PC-9 (cell line): ENCODE measurements at regions not wholly inside any gene's neighbourhood (a gene's known extent, or its start where the extent isn't known, plus 50 kb on each side); places are given as distances from the start of the nearest gene placed in this dataset.

ENCODE experiments used
- EZH2 ChIP-seq: fragments of 200-600 bp; sonication (generic); IDR thresholded peaks from 2 replicates; pipeline ENCODE4 v1.8.0; 2017; ENCODE audit warnings: antibody characterized with exemption, low read depth
- TF ChIP-seq, protein P1 (sequence below): fragments of 200-600 bp; sonication (generic); conservative IDR thresholded peaks from 2 replicates; pipeline ENCODE4 v1.6.1; 2017; ENCODE audit warnings: mixed run types, antibody characterized with exemption, mild to moderate bottlenecking, moderate library complexity

DNA sequence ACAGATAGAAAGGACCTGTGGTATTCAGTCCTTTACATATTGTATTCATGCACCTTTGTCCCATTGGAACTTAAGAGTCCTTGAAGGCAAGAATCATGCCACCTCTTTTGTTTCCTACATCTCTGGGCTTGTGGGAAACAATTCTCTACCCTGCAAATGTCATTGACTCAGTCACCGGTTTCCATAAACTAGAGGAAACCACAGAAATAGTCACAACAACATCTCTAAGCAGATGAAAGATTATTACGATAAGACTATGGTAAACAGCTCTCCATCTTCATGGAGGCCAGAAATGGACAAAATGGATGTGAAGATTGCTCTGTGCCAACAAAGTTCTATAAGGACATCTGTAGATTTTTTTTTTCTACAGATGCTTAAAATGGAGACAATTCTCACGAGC, 165.5 kb downstream of the PIK3R1 start:
- TF ChIP-seq, protein P1, sequence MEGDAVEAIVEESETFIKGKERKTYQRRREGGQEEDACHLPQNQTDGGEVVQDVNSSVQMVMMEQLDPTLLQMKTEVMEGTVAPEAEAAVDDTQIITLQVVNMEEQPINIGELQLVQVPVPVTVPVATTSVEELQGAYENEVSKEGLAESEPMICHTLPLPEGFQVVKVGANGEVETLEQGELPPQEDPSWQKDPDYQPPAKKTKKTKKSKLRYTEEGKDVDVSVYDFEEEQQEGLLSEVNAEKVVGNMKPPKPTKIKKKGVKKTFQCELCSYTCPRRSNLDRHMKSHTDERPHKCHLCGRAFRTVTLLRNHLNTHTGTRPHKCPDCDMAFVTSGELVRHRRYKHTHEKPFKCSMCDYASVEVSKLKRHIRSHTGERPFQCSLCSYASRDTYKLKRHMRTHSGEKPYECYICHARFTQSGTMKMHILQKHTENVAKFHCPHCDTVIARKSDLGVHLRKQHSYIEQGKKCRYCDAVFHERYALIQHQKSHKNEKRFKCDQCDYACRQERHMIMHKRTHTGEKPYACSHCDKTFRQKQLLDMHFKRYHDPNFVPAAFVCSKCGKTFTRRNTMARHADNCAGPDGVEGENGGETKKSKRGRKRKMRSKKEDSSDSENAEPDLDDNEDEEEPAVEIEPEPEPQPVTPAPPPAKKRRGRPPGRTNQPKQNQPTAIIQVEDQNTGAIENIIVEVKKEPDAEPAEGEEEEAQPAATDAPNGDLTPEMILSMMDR: no peak
- no peak for TF ChIP-seq EZH2
